ENCODE measurements at regions not wholly inside any gene's neighbourhood (a gene's known extent, or its start where the extent isn't known, plus 50 kb on each side); places are given as distances from the start of the nearest gene placed in this dataset.

- DNase-seq = no peak
- no peaks in the 10 kb centered on the region for H3K27me3 ChIP-seq (ENCODE audit: control insufficient read depth in 1 of 2, insufficient read depth in 1 of 2, low read length in 2 of 2)
- no peak overlapping the region for H3K14ac ChIP-seq (ENCODE audit: low read length in 2 of 2)
- H3K9ac ChIP-seq (ENCODE audit: low read length) = no peak overlapping the region
- H3K79me1 ChIP-seq (replicated peaks; ENCODE audit: low read length, poor library complexity, severe bottlenecking) = no peaks in the 10 kb centered on the region
- H2BK5ac ChIP-seq (ENCODE audit: low read depth, low read length, poor library complexity, severe bottlenecking) = no peak overlapping the region
- H3K27ac ChIP-seq (ENCODE audit: low read length, poor library complexity, severe bottlenecking) = no peak overlapping the region
- no peak overlapping the region for H3K4me2 ChIP-seq (ENCODE audit: low read length, poor library complexity, severe bottlenecking)
- H3K18ac ChIP-seq (ENCODE audit: low read depth in 1 of 2, low read length in 2 of 2) = no peak overlapping the region
- H3K23ac ChIP-seq (ENCODE audit: low read length in 2 of 2) = no peak overlapping the region
- H2BK15ac ChIP-seq (ENCODE audit: low read depth, poor library complexity, severe bottlenecking) = no peak overlapping the region
- H3K4ac ChIP-seq (ENCODE audit: low read depth in 1 of 2, low read length in 2 of 2) = no peak overlapping the region
- H3K36me3 ChIP-seq (ENCODE audit: control insufficient read depth in 1 of 2, insufficient read depth in 2 of 2, low read depth in 1 of 2, low read length in 2 of 2) = no peaks in the 10 kb centered on the region
- no peak overlapping the region for H2AK5ac ChIP-seq (ENCODE audit: low read length, severe bottlenecking)
- no peak overlapping the region for H2BK120ac ChIP-seq (ENCODE audit: low read depth, low read length)
- no peak overlapping the region for H4K91ac ChIP-seq (ENCODE audit: low read length)
- no peak overlapping the region for H2BK12ac ChIP-seq (ENCODE audit: low read length in 2 of 2)
- H4K8ac ChIP-seq (ENCODE audit: low read length) = no peak overlapping the region
- no peak overlapping the region for H2AFZ ChIP-seq (ENCODE audit: low read depth, low read length)
- no peak overlapping the region for H3K4me3 ChIP-seq (ENCODE audit: insufficient read depth in 1 of 2, low read depth in 1 of 2, low read length in 2 of 2)
- H3K9me3 ChIP-seq (ENCODE audit: control insufficient read depth, low read length) = no peaks in the 10 kb centered on the region
- H3K4me1 ChIP-seq (ENCODE audit: control insufficient read depth, insufficient read depth, low read depth, low read length) = no peaks in the 10 kb centered on the region
Measured at GRCh38 chr6:164905311-164905710, 404.1 kb downstream of the C6orf118 start.

- Histone ChIP-seq H3K18ac (ENCODE audit: low read depth in 1 of 2, low read length in 2 of 2) (no peak overlapping the region), H3K23ac (ENCODE audit: low read length in 2 of 2) (no peak overlapping the region), H2BK5ac (ENCODE audit: low read depth, low read length, poor library complexity, severe bottlenecking) (no peak overlapping the region), H3K27ac (ENCODE audit: low read length, poor library complexity, severe bottlenecking) (no peak overlapping the region), H4K8ac (ENCODE audit: low read length) (no peak overlapping the region), H3K79me1 (replicated peaks; ENCODE audit: low read length, poor library complexity, severe bottlenecking) (no peaks in the 10 kb centered on the region), H3K4me3 (ENCODE audit: insufficient read depth in 1 of 2, low read depth in 1 of 2, low read length in 2 of 2) (no peak overlapping the region), H3K9ac (ENCODE audit: low read length) (no peak overlapping the region), H2AK5ac (ENCODE audit: low read length, severe bottlenecking) (no peak overlapping the region), H3K36me3 (ENCODE audit: control insufficient read depth in 1 of 2, insufficient read depth in 2 of 2, low read depth in 1 of 2, low read length in 2 of 2) (no peaks in the 10 kb centered on the region), H3K27me3 (ENCODE audit: control insufficient read depth in 1 of 2, insufficient read depth in 1 of 2, low read length in 2 of 2) (no peaks in the 10 kb centered on the region), H3K14ac (ENCODE audit: low read length in 2 of 2) (no peak overlapping the region), H3K4me1 (ENCODE audit: control insufficient read depth, insufficient read depth, low read depth, low read length) (no peaks in the 10 kb centered on the region), H2BK120ac (ENCODE audit: low read depth, low read length) (no peak overlapping the region), H3K4ac (ENCODE audit: low read depth in 1 of 2, low read length in 2 of 2) (no peak overlapping the region), H2BK15ac (ENCODE audit: low read depth, poor library complexity, severe bottlenecking) (no peak overlapping the region), H4K91ac (ENCODE audit: low read length) (no peak overlapping the region), H3K4me2 (ENCODE audit: low read length, poor library complexity, severe bottlenecking) (no peak overlapping the region), H2AFZ (ENCODE audit: low read depth, low read length) (no peak overlapping the region), H3K9me3 (ENCODE audit: control insufficient read depth, low read length) (no peaks in the 10 kb centered on the region), H2BK12ac (ENCODE audit: low read length in 2 of 2) (no peak overlapping the region)
- DNase-seq = no peak
- no CpG with 5 or more reads among the region's 2 CpGs for WGBS
Measured at GRCh38 chr6:164898412-164898811, 411.0 kb downstream of the C6orf118 start.

- H3K9ac ChIP-seq (ENCODE audit: low read length) = no peak overlapping the region
- WGBS = 71% methylated on average over 8 of the region's 8 CpGs
- H3K14ac ChIP-seq (ENCODE audit: low read length in 2 of 2) = no peak overlapping the region
- H3K27me3 ChIP-seq (ENCODE audit: control insufficient read depth in 1 of 2, insufficient read depth in 1 of 2, low read length in 2 of 2) = no peaks in the 10 kb centered on the region
- no peak overlapping the region for H2AFZ ChIP-seq (ENCODE audit: low read depth, low read length)
- no peak overlapping the region for H4K8ac ChIP-seq (ENCODE audit: low read length)
- H3K23ac ChIP-seq (ENCODE audit: low read length in 2 of 2) = no peak overlapping the region
- H2BK5ac ChIP-seq (ENCODE audit: low read depth, low read length, poor library complexity, severe bottlenecking) = no peak overlapping the region
- no peak overlapping the region for H4K91ac ChIP-seq (ENCODE audit: low read length)
- no peak overlapping the region for H3K4me3 ChIP-seq (ENCODE audit: insufficient read depth in 1 of 2, low read depth in 1 of 2, low read length in 2 of 2)
- no peak overlapping the region for H2BK120ac ChIP-seq (ENCODE audit: low read depth, low read length)
- no peaks in the 10 kb centered on the region for H3K36me3 ChIP-seq (ENCODE audit: control insufficient read depth in 1 of 2, insufficient read depth in 2 of 2, low read depth in 1 of 2, low read length in 2 of 2)
- H3K18ac ChIP-seq (ENCODE audit: low read depth in 1 of 2, low read length in 2 of 2) = no peak overlapping the region
- H3K9me3 ChIP-seq (ENCODE audit: control insufficient read depth, low read length) = no peaks in the 10 kb centered on the region
- H2BK15ac ChIP-seq (ENCODE audit: low read depth, poor library complexity, severe bottlenecking) = no peak overlapping the region
- H3K79me1 ChIP-seq (replicated peaks; ENCODE audit: low read length, poor library complexity, severe bottlenecking) = no peaks in the 10 kb centered on the region
- no peaks in the 10 kb centered on the region for H3K4me1 ChIP-seq (ENCODE audit: control insufficient read depth, insufficient read depth, low read depth, low read length)
- H3K4ac ChIP-seq (ENCODE audit: low read depth in 1 of 2, low read length in 2 of 2) = no peak overlapping the region
- H3K27ac ChIP-seq (ENCODE audit: low read length, poor library complexity, severe bottlenecking) = no peak overlapping the region
- no peak overlapping the region for H2BK12ac ChIP-seq (ENCODE audit: low read length in 2 of 2)
- no peak overlapping the region for H2AK5ac ChIP-seq (ENCODE audit: low read length, severe bottlenecking)
- no peak for DNase-seq
- no peak overlapping the region for H3K4me2 ChIP-seq (ENCODE audit: low read length, poor library complexity, severe bottlenecking)
Measured at GRCh38 chr6:164897523-164898235, 411.7 kb downstream of the C6orf118 start.

GRCh38 chr6:164889980-164890379 lies 419.4 kb downstream of the C6orf118 start:
- no peak overlapping the region for H3K9ac ChIP-seq (ENCODE audit: low read length)
- no peaks in the 10 kb centered on the region for H3K9me3 ChIP-seq (ENCODE audit: control insufficient read depth, low read length)
- whole genome bisulfite sequencing = 94% methylated on average over 4 of the region's 4 CpGs
- no peaks in the 10 kb centered on the region for H3K4me1 ChIP-seq (ENCODE audit: control insufficient read depth, insufficient read depth, low read depth, low read length)
- H3K27ac ChIP-seq (ENCODE audit: low read length, poor library complexity, severe bottlenecking) = no peak overlapping the region
- no peak overlapping the region for H4K91ac ChIP-seq (ENCODE audit: low read length)
- H2AFZ ChIP-seq (ENCODE audit: low read depth, low read length) = no peak overlapping the region
- H3K4me2 ChIP-seq (ENCODE audit: low read length, poor library complexity, severe bottlenecking) = no peak overlapping the region
- no peak overlapping the region for H4K8ac ChIP-seq (ENCODE audit: low read length)
- H3K79me1 ChIP-seq (replicated peaks; ENCODE audit: low read length, poor library complexity, severe bottlenecking) = no peaks in the 10 kb centered on the region
- H2BK12ac ChIP-seq (ENCODE audit: low read length in 2 of 2) = no peak overlapping the region
- H3K4ac ChIP-seq (ENCODE audit: low read depth in 1 of 2, low read length in 2 of 2) = no peak overlapping the region
- no peaks in the 10 kb centered on the region for H3K36me3 ChIP-seq (ENCODE audit: control insufficient read depth in 1 of 2, insufficient read depth in 2 of 2, low read depth in 1 of 2, low read length in 2 of 2)
- no peaks in the 10 kb centered on the region for H3K27me3 ChIP-seq (ENCODE audit: control insufficient read depth in 1 of 2, insufficient read depth in 1 of 2, low read length in 2 of 2)
- H3K23ac ChIP-seq (ENCODE audit: low read length in 2 of 2) = no peak overlapping the region
- no peak for DNase-seq
- H2BK15ac ChIP-seq (ENCODE audit: low read depth, poor library complexity, severe bottlenecking) = no peak overlapping the region
- no peak overlapping the region for H2AK5ac ChIP-seq (ENCODE audit: low read length, severe bottlenecking)
- no peak overlapping the region for H3K4me3 ChIP-seq (ENCODE audit: insufficient read depth in 1 of 2, low read depth in 1 of 2, low read length in 2 of 2)
- H3K18ac ChIP-seq (ENCODE audit: low read depth in 1 of 2, low read length in 2 of 2) = no peak overlapping the region
- no peak overlapping the region for H3K14ac ChIP-seq (ENCODE audit: low read length in 2 of 2)
- no peak overlapping the region for H2BK5ac ChIP-seq (ENCODE audit: low read depth, low read length, poor library complexity, severe bottlenecking)
- no peak overlapping the region for H2BK120ac ChIP-seq (ENCODE audit: low read depth, low read length)
